HG02759 (cell line): ENCODE measurements at regions not wholly inside any gene's neighbourhood (a gene's known extent, or its start where the extent isn't known, plus 50 kb on each side); places are given as distances from the start of the nearest gene placed in this dataset.

Experiments
- ATAC-seq: cut with Tn5 transposase; IDR thresholded peaks from one replicate; pipeline ENCODE4 v1.9.1; 2021; ENCODE audit warnings: mild to moderate bottlenecking, moderate library complexity; ENCODE audit not compliant: unreplicated experiment

- no peak for ATAC-seq
Observed at GRCh38 chr6:141593311-141593710, 539.4 kb upstream of the GJE1 start.

GRCh38 chr6:141587482-141588266 is 545.1 kb upstream of the GJE1 start:
- no peak for ATAC-seq

- no peak for ATAC-seq
Observed at GRCh38 chr6:141580988-141581552, 551.7 kb upstream of the GJE1 start.

- ATAC-seq, result no peak
Observed at GRCh38 chr6:141580131-141580530, 552.6 kb upstream of the GJE1 start.

GRCh38 chr6:141576751-141577150 is 556.0 kb upstream of the GJE1 start:
- ATAC-seq, result no peak

- ATAC-seq, result peak; percentile 90
Observed at GRCh38 chr6:141562851-141563763, 569.6 kb upstream of the GJE1 start.

GRCh38 chr6:141562186-141562811 is 570.4 kb upstream of the GJE1 start:
- ATAC-seq, result peak; percentile 48

- ATAC-seq, result no peak
Observed at GRCh38 chr6:141561154-141561553, 571.6 kb upstream of the GJE1 start.

- peak; percentile 88 for ATAC-seq
Observed at GRCh38 chr6:141552463-141552862, 580.3 kb upstream of the GJE1 start.

GRCh38 chr6:141552031-141552430 is 580.7 kb upstream of the GJE1 start:
- ATAC-seq, result peak; percentile 2

- ATAC-seq, result no peak
Observed at GRCh38 chr6:141551318-141551717, 581.4 kb upstream of the GJE1 start.

GRCh38 chr6:141550471-141550870 is 582.3 kb upstream of the GJE1 start:
- ATAC-seq, result no peak

GRCh38 chr6:141548966-141549365 is 583.8 kb upstream of the GJE1 start:
- no peak for ATAC-seq

GRCh38 chr6:141541581-141542324 is 591.0 kb upstream of the GJE1 start:
- no peak for ATAC-seq

- ATAC-seq, result no peak
Observed at GRCh38 chr6:141540207-141540606, 592.5 kb upstream of the GJE1 start.

- no peak for ATAC-seq
Observed at GRCh38 chr6:141539617-141540016, 593.1 kb upstream of the GJE1 start.

GRCh38 chr6:141532211-141532610 is 600.5 kb upstream of the GJE1 start:
- no peak for ATAC-seq

- no peak for ATAC-seq
Observed at GRCh38 chr6:141531040-141531439, 601.7 kb upstream of the GJE1 start.

GRCh38 chr6:141528596-141528995 is 604.1 kb upstream of the GJE1 start:
- no peak for ATAC-seq

- no peak for ATAC-seq
Observed at GRCh38 chr6:141526985-141527384, 605.7 kb upstream of the GJE1 start.
